ENCODE measurements at regions not wholly inside any gene's neighbourhood (a gene's known extent, or its start where the extent isn't known, plus 50 kb on each side); places are given as distances from the start of the nearest gene placed in this dataset.
A peak's percentile ranks its signal among the peaks of the same experiment; 100 is the strongest.

DNA sequence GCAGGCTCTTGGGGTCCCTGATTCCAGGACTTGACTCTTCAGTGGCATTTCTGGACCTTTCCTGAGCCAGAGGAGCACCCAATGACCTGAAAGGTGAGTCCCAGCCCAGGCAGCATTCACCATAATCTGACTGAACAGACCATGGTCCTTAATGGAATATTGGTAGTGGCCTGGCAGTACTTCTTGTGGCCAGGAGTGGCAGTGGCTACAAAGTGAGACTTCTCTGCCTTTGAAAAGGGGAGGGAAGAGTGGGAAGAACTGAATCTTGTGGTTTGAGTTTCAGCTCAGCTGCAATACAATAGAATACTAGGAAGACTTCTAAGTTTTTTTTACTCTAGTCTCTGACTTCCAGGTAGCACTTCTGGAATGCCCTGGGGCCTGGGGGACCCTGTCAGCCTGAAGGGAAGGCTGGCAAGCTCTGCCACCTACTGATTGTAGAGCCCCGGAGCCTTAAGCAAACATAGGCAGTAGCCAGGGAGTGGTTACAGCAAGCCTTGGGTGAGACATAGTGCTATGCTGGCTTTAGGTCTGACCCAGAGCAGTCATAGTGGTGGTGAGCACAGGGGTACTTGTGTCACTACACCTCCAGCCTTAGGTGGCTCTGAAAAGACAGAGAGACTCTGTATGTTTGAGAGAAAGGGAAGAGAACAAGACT lies 674.2 kb upstream of the MANEA start:
- H3K4me3 ChIP-seq (replicated peaks in 1 of 2; ENCODE audit: low read depth in 1 of 2, low read length in 2 of 2), result no peak overlapping the region
- H3K79me2 ChIP-seq (ENCODE audit: insufficient read depth, low read length), result no peaks in the 10 kb centered on the region
- no peaks in the 10 kb centered on the region; a peak in 1 of 4 replicates for H3K9me3 ChIP-seq (ENCODE audit: control insufficient read depth in 1 of 2, insufficient read depth in 1 of 2, low read depth in 1 of 2, low read length in 2 of 2)
- no peaks in the 10 kb centered on the region for H3K9me2 ChIP-seq (ENCODE audit: insufficient read depth)
- H3K9ac ChIP-seq (ENCODE audit: low read length), result no peak overlapping the region
- TF ChIP-seq, protein P1, sequence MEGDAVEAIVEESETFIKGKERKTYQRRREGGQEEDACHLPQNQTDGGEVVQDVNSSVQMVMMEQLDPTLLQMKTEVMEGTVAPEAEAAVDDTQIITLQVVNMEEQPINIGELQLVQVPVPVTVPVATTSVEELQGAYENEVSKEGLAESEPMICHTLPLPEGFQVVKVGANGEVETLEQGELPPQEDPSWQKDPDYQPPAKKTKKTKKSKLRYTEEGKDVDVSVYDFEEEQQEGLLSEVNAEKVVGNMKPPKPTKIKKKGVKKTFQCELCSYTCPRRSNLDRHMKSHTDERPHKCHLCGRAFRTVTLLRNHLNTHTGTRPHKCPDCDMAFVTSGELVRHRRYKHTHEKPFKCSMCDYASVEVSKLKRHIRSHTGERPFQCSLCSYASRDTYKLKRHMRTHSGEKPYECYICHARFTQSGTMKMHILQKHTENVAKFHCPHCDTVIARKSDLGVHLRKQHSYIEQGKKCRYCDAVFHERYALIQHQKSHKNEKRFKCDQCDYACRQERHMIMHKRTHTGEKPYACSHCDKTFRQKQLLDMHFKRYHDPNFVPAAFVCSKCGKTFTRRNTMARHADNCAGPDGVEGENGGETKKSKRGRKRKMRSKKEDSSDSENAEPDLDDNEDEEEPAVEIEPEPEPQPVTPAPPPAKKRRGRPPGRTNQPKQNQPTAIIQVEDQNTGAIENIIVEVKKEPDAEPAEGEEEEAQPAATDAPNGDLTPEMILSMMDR (IDR thresholded peaks at IDR 0.05 in 2 of 3, conservative IDR thresholded peaks at IDR 0.05 in 1 of 3; ENCODE audit: borderline replicate concordance in 1 of 3, insufficient read depth in 1 of 3, low read depth in 2 of 3, low read length in 2 of 3), result 0 out of 6 replicates have a peak, but pooled peaks of 1 of the 3 experiments have one; percentile 9
- TF ChIP-seq EZH2 (IDR thresholded peaks at IDR 0.05), result no peak
- TF ChIP-seq, protein P2, sequence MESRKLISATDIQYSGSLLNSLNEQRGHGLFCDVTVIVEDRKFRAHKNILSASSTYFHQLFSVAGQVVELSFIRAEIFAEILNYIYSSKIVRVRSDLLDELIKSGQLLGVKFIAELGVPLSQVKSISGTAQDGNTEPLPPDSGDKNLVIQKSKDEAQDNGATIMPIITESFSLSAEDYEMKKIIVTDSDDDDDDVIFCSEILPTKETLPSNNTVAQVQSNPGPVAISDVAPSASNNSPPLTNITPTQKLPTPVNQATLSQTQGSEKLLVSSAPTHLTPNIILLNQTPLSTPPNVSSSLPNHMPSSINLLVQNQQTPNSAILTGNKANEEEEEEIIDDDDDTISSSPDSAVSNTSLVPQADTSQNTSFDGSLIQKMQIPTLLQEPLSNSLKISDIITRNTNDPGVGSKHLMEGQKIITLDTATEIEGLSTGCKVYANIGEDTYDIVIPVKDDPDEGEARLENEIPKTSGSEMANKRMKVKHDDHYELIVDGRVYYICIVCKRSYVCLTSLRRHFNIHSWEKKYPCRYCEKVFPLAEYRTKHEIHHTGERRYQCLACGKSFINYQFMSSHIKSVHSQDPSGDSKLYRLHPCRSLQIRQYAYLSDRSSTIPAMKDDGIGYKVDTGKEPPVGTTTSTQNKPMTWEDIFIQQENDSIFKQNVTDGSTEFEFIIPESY (IDR thresholded peaks at IDR 0.05; ENCODE audit: extremely low read depth, insufficient replicate concordance, low read length), result no peak
- H3K27ac ChIP-seq (ENCODE audit: low read depth, low read length), result no peak overlapping the region
- intact Hi-C loops (cut with micrococcal nuclease), result no loop called here
- no peak overlapping the region for H3K4me2 ChIP-seq (ENCODE audit: low read length)
- ATAC-seq, result peak; percentile 46; the same call in 1 of the 2 replicates
- no peak overlapping the region for H2AFZ ChIP-seq (ENCODE audit: low read depth, low read length, poor library complexity, severe bottlenecking)
- H3K36me3 ChIP-seq (ENCODE audit: control insufficient read depth in 1 of 2, insufficient read depth in 2 of 2, low read length in 2 of 2), result no peaks in the 10 kb centered on the region
- RAD21 ChIA-PET (ENCODE audit: low non-redundant PET in 1 of 2, low total read pairs in 2 of 2, uncharacterized antibody in 2 of 2, unreplicated experiment in 2 of 2), result no interaction called here
- no peaks in the 10 kb centered on the region for H3K4me1 ChIP-seq (ENCODE audit: control insufficient read depth in 1 of 2, insufficient read depth in 2 of 2, low read length in 2 of 2)
- no peaks in the 10 kb centered on the region for H3K27me3 ChIP-seq (ENCODE audit: insufficient read depth, low read length)
- POLR2A ChIA-PET, result no interaction called here
- CTCF ChIA-PET, result no interaction called here
- DNase-seq (ENCODE audit: low read depth, low spot score), result no peak
- no peaks in the 10 kb centered on the region for H4K20me1 ChIP-seq (ENCODE audit: insufficient read depth)
- no TSS peak for BruUV-seq (replicated peaks)

Data from HCT116 (cell line).